ENCODE measurements at regions not wholly inside any gene's neighbourhood (a gene's known extent, or its start where the extent isn't known, plus 50 kb on each side); places are given as distances from the start of the nearest gene placed in this dataset.
"Not testable (repeated sequence)": the region's sequence is repeated elsewhere in the genome, so short reads cannot be mapped to it uniquely, and the experiment has no call there.

GRCh38 chr3:189375532-189375931 is 203.8 kb downstream of the TPRG1 start:
- H3K4me3 ChIP-seq, result no peak overlapping the region
- H3K27ac ChIP-seq, result no peak overlapping the region

DNA sequence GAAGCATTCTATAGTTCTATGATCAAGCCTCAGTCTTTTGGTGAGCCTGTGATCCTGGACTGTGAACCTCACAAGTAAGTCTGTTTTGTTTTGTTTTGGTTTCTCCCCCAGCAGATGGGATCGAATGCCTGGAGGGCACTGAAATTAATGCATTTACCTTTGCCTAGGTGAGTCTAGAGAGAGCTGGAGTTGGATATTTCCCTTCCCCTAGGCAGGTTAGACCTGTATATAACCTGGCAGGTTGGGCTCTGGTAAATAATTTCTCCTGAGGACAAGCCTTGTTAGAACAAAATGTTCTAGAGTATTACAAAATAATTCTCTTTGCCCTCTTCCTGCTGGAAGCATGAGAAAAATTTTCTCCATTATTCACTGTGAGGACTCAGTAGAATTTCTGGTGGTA is 211.9 kb downstream of the TPRG1 start:
- Histone ChIP-seq H3K27ac (no peak overlapping the region), H3K4me3 (no peak overlapping the region)

GRCh38 chr3:189385880-189386279 is 214.1 kb downstream of the TPRG1 start:
- H3K4me3 ChIP-seq, H3K27ac ChIP-seq: not testable (repeated sequence)

- no peak overlapping the region for H3K27ac ChIP-seq
- H3K4me3 ChIP-seq, result no peak overlapping the region
Observed at GRCh38 chr3:189386739-189387138, 215.0 kb downstream of the TPRG1 start.

DNA sequence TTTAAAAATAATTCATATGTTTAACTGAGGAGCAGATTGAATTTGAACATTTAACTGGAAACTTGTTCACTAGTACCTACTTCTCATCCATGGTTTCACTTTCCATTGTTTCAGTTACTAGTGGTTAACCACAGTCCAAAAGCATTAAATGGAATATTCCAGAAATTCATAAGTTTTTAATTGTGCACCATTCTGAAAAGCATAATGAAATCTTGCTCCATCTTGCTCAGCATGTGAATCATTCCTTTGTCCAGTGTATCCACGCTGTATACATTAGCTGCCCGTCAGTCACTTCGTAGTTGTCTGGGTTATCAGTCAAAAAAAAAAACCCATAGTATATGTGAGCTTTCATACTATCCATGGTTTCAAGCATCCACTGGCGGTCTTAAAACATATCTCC is 217.6 kb downstream of the TPRG1 start:
- Histone ChIP-seq H3K4me3 (no peak overlapping the region), H3K27ac (no peak overlapping the region)

- Histone ChIP-seq H3K27ac (peak overlapping the region in 10 of 21 experiments; percentile 11 to 77 (median 32)), H3K4me3 (no peak overlapping the region)
Observed at GRCh38 chr3:189393598-189393997, 221.8 kb downstream of the TPRG1 start.

- H3K27ac ChIP-seq, result peak overlapping the region in 2 of 21 experiments; percentile 10 to 50
- H3K4me3 ChIP-seq, result no peak overlapping the region
Observed at GRCh38 chr3:189394599-189395121, 222.9 kb downstream of the TPRG1 start.

DNA sequence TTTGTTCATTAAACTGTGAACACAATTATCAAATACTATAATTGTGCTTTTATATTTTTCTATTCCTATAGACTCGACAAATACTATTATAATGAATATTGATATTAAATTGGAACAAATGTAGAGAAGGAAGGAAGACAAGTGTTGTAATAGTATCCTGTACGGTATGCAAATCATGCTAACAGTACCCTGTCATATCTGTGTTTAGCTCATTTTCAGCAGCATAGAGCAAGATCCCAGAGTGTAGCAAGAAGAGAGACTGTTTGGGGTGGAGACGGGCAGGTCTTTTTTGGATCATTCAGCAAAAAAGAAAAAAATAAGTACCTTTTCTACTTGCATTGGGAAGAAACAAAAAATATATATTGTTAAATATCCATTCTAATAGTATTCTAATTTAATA is 224.1 kb downstream of the TPRG1 start:
- H3K27ac ChIP-seq, result no peak overlapping the region
- H3K4me3 ChIP-seq, result no peak overlapping the region

DNA sequence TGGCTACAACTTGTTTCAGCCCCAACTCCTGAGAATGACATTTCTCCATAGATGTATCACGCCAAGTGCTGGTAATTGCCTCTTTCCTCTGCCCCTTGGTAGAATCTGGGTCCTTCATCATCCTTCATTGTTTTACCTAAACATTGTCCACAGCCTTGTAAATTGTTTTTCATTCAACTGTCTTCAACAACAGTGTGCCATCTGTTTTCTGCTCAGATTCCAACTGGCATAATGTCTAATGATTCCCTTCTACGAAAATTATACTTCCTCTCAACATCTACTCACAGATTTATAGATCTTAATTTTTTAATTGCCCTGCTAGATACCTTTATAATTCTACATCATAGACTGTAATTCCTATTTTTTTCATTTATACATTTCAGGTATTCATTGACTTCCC is 226.9 kb downstream of the TPRG1 start:
- H3K4me3 ChIP-seq, result no peak overlapping the region
- H3K27ac ChIP-seq, result no peak overlapping the region

DNA sequence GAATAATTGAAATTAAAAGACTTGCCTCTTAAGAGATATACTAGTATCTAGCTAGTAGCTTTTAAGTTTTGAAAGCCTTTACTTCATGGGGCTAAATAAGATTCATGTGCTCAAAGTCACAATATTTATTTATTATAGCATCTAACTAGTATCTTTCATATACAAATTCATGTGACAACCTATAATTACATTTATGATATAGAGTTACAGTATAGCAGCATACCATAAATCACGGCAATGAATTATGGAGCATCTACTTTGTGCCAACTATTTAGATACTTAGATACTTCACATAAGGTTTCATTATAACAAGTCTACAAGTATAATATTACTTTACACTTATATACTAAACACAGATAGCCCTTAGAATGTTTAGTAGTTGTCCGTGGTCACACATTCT is 229.4 kb downstream of the TPRG1 start:
- H3K27ac ChIP-seq, result no peak overlapping the region

DNA sequence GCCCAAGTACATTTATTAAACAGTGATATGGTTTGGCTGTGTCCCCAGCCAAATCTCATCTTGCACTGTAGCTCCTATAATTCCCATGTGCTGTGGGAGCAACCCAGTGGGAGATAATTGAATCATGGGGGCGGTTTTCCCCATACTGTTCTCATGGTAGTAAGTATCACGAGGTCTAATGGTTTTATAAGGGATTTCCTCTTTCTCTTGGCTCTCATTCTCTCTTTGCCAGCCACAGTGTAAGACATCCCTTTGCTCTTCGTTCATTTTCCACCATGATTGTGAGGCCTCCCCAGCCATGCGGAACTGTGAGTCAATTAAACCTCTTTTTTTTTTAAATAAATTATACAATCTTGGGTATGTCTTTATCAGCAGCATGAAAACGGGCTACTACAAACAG is 228.0 kb upstream of the TP63 start:
- no peak overlapping the region for H3K27ac ChIP-seq
- no peak overlapping the region for H3K4me3 ChIP-seq

More for the DNA sequence above, 229.4 kb downstream of the TPRG1 start:
- H3K4me3 ChIP-seq, result no peak overlapping the region

- H3K4me3 ChIP-seq, result no peak overlapping the region
- H3K27ac ChIP-seq, result no peak overlapping the region
Observed at GRCh38 chr3:189404024-189404423, 227.2 kb upstream of the TP63 start.

DNA sequence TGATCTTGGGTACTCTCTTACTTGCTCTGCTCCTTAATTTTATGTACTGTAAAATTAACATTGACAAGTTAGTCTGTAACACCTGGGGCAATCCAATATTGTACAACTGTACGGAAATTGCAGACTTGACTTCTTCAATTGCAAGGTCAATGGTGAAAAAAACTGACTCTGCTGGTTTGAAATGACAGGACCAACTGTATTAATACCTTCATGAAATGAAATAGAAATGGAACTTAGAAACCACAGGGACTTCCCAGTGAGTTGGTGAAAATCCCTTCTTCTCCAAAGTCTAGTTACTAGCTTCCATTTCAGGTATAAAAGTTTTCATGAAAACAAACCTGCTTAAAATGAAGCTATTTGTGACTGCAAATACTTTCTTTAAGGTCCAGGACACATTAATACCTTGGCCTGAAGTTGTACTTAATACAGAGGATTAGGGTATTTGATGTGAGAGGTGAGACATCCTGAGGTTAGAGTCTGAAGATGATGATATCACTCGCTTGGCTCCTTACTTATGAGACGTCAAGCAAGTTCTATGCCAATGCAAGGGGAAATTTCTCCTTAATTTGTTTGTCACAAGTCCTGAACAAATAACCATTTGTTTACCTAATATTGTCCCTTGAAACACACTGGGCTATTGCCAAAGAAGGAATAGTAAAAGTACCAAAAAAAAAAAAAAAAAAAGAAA is 226.2 kb upstream of the TP63 start:
- Histone ChIP-seq H3K4me3 (no peak overlapping the region), H3K27ac (no peak overlapping the region)

DNA sequence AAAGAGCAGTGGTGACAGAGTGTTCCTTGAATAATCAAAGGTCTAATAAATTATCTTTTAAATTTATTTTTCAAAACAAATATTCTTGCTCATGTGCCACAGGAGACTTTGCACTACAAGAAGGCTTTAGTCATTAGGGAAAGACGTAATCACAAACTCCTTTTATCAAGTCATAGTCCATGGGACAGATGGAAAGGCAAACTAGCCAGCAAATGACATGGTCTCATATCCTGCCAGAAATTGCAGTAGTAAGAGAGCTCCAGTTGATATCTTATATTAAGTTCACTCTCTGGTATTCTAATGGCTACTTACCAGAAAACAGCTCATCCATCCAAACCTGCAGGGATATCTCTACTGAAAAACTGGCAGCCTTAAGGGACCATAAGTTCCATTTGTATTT is 225.0 kb upstream of the TP63 start:
- no peak overlapping the region for H3K27ac ChIP-seq

GRCh38 chr3:189410522-189410921 is 220.7 kb upstream of the TP63 start:
- no peak overlapping the region for H3K27ac ChIP-seq
- no peak overlapping the region for H3K4me3 ChIP-seq

More for the DNA sequence above, 225.0 kb upstream of the TP63 start:
- H3K4me3 ChIP-seq, result no peak overlapping the region

GRCh38 chr3:189419038-189419437 is 212.2 kb upstream of the TP63 start:
- H3K27ac ChIP-seq, result no peak overlapping the region

GRCh38 chr3:189419683-189420082 is 211.5 kb upstream of the TP63 start:
- no peak overlapping the region for H3K27ac ChIP-seq
- no peak overlapping the region for H3K4me3 ChIP-seq

More at GRCh38 chr3:189419038-189419437, 212.2 kb upstream of the TP63 start:
- no peak overlapping the region for H3K4me3 ChIP-seq

- Histone ChIP-seq H3K27ac (no peak overlapping the region), H3K4me3 (no peak overlapping the region)
Observed at GRCh38 chr3:189424922-189425321, 206.3 kb upstream of the TP63 start.

DNA sequence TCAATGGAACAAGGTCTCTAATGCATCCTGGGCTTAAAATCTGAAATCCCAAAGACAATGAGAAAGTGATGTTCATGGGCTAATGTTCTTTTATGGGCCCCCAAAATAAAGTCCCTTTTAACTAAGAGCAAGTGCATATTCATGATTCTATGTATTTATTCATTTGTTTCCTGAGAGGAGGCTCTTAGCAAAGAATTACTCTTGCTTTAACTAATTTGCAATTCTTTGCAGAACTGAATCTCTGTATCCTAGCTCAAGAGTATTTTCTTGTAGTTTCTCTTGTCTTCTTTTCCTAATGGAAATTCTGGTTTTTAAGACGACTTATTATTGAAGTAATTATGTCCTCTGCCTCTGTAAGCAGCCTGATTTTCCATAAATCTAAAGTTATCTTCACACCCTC is 202.2 kb upstream of the TP63 start:
- Histone ChIP-seq H3K4me3 (no peak overlapping the region), H3K27ac (no peak overlapping the region)

DNA sequence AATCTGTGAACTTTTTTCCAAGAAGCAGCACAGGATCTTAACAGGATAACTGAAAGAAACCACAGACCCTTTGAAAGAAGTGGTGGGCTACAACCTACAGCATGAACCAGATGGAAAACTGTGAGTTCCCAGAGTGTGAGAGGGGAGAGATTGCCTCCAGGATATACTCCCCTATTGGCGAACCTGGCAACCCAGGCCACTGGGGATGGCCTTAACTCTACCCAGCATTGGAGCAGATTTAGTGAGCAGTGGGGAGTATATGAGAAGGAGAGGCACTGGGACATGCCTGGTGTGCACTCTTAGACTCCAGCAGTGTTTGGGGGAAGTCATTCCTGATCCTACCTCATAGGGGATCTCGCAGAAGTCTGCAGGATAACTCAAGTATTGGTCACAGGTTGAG is 201.0 kb upstream of the TP63 start:
- Histone ChIP-seq H3K27ac (no peak overlapping the region), H3K4me3 (no peak overlapping the region)

DNA sequence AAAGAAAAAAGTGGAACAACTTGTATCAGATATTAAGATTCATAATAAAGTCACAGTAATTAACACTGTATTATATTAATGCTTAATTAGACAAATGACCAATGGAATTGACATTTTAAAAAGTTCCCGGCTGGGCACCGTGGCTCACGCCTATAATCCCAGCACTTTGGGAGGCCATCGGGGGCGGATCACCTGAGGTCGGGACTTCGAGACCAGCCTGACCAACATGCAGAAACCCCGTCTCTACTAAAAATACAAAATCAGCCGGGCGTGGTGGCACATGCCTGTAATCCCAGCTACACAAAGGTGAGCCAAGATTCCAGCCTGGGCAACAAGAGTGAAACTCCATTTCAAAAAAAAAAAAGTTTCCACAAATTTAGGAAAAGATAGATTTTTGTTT is 188.9 kb upstream of the TP63 start:
- H3K4me3 ChIP-seq, H3K27ac ChIP-seq: not testable (repeated sequence)

Measured in skin epidermis (tissue), 12 donors.